NCI-H226 (cell line): ENCODE measurements at regions not wholly inside any gene's neighbourhood (a gene's known extent, or its start where the extent isn't known, plus 50 kb on each side); places are given as distances from the start of the nearest gene placed in this dataset.

ENCODE experiments used
- DNase-seq: peaks from one replicate; pipeline ENCODE4 v3.0.0-alpha.2; 2015

- no peak for DNase-seq
Measured at GRCh38 chr4:52234561-52235440, 183.7 kb downstream of the SPATA18 start.

- no peak for DNase-seq
Measured at GRCh38 chr4:52235552-52236201, 184.6 kb downstream of the SPATA18 start.

GRCh38 chr4:52241916-52242315, 190.8 kb downstream of the SPATA18 start:
- no peak for DNase-seq

GRCh38 chr4:52243367-52243766, 192.3 kb downstream of the SPATA18 start:
- no peak for DNase-seq

- no peak for DNase-seq
Measured at GRCh38 chr4:52244103-52244775, 193.1 kb downstream of the SPATA18 start.

GRCh38 chr4:52244848-52245247, 193.7 kb downstream of the SPATA18 start:
- DNase-seq = no peak

GRCh38 chr4:52246827-52247226, 195.7 kb downstream of the SPATA18 start:
- DNase-seq = no peak

- DNase-seq = no peak
Measured at GRCh38 chr4:52247941-52248340, 196.8 kb downstream of the SPATA18 start.

GRCh38 chr4:52248820-52249219, 197.7 kb downstream of the SPATA18 start:
- no peak for DNase-seq

- DNase-seq = no peak
Measured at GRCh38 chr4:52249581-52249980, 198.5 kb downstream of the SPATA18 start.

GRCh38 chr4:52250154-52250553, 199.1 kb downstream of the SPATA18 start:
- no peak for DNase-seq

GRCh38 chr4:52251864-52252263, 200.8 kb downstream of the SPATA18 start:
- no peak for DNase-seq

- DNase-seq = no peak
Measured at GRCh38 chr4:52253025-52253424, 201.9 kb downstream of the SPATA18 start.

- DNase-seq = no peak
Measured at GRCh38 chr4:52256522-52256921, 205.4 kb downstream of the SPATA18 start.

GRCh38 chr4:52259978-52260377, 208.9 kb downstream of the SPATA18 start:
- no peak for DNase-seq

- DNase-seq = no peak
Measured at GRCh38 chr4:52260514-52261210, 209.6 kb downstream of the SPATA18 start.

GRCh38 chr4:52263607-52264006, 212.5 kb downstream of the SPATA18 start:
- no peak for DNase-seq

GRCh38 chr4:52265781-52266525, 214.8 kb downstream of the SPATA18 start:
- DNase-seq = no peak

GRCh38 chr4:52266537-52267137, 215.5 kb downstream of the SPATA18 start:
- DNase-seq = no peak

- DNase-seq = no peak
Measured at GRCh38 chr4:52269761-52270160, 218.7 kb downstream of the SPATA18 start.

GRCh38 chr4:52273885-52274284, 222.8 kb downstream of the SPATA18 start:
- DNase-seq = no peak
